ENCODE measurements at regions not wholly inside any gene's neighbourhood (a gene's known extent, or its start where the extent isn't known, plus 50 kb on each side); places are given as distances from the start of the nearest gene placed in this dataset.

DNA sequence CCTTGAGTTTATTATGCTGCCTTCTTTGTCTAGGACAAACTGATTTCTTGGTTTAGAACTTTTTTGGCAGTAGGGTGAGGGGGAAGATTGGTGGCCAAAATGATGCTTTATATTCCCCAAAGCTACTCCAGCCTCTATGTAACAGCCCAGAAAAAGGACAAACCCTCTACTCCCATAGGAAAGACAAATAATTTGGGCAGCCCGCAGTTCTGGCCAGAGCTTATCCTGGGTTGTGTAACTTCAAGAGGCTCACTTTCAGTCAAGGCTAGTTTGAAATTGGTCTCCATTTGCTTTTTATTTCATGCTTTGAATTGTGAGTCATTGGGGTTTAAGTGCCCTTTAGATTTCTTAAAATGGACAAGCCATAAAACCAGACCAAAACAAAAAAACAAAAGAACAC, 142.3 kb downstream of the OLFM4 start:
- no peaks in the 10 kb centered on the region for H3K23me2 ChIP-seq (ENCODE audit: insufficient read length, low read depth, low read length, poor library complexity, severe bottlenecking)
- H2BK12ac ChIP-seq (ENCODE audit: insufficient read length, low read depth, low read length): no peak overlapping the region
- no peak overlapping the region for H3K4me2 ChIP-seq (ENCODE audit: insufficient read depth, insufficient read length, low read length)
- no peak overlapping the region for H2BK20ac ChIP-seq (ENCODE audit: low read depth, low read length, poor library complexity, severe bottlenecking)
- H3K27ac ChIP-seq (ENCODE audit: insufficient read length, low read depth, low read length): no peak overlapping the region
- H3T11ph ChIP-seq (ENCODE audit: low read length): no peak overlapping the region
- no peaks in the 10 kb centered on the region for H3K9me3 ChIP-seq (ENCODE audit: control insufficient read depth, low read depth, low read length)
- H2BK15ac ChIP-seq (ENCODE audit: low read depth, low read length): no peak overlapping the region
- H4K20me1 ChIP-seq (ENCODE audit: control insufficient read depth, insufficient read depth, insufficient read length): no peaks in the 10 kb centered on the region
- H3K4me3 Mint-ChIP-seq: no peak overlapping the region
- no peak overlapping the region for H3K4ac ChIP-seq (ENCODE audit: low read depth, low read length)
- no peak overlapping the region for H3K18ac ChIP-seq (ENCODE audit: insufficient read length, low read depth, low read length)
- no peak overlapping the region for H3K27ac Mint-ChIP-seq
- H4K8ac ChIP-seq (replicated peaks; ENCODE audit: insufficient read length, low read depth, low read length): no peak overlapping the region
- peaks cover 0 to 3% of the 10 kb centered on the region in 2 experiments; a peak in 2 of 5 replicates for H3K9me3 Mint-ChIP-seq
- H3K27me3 Mint-ChIP-seq (ENCODE audit: low read depth): peaks cover 5% of the 10 kb centered on the region
- H3K4me1 ChIP-seq (ENCODE audit: insufficient read depth, low read length): no peaks in the 10 kb centered on the region
- H3K79me2 ChIP-seq (ENCODE audit: insufficient read depth, low read length): no peaks in the 10 kb centered on the region
- H2AFZ ChIP-seq (ENCODE audit: low read length): no peak overlapping the region
- no peak overlapping the region for H3K56ac ChIP-seq (ENCODE audit: insufficient read length, low read depth, low read length)
- TF ChIP-seq, protein P1, sequence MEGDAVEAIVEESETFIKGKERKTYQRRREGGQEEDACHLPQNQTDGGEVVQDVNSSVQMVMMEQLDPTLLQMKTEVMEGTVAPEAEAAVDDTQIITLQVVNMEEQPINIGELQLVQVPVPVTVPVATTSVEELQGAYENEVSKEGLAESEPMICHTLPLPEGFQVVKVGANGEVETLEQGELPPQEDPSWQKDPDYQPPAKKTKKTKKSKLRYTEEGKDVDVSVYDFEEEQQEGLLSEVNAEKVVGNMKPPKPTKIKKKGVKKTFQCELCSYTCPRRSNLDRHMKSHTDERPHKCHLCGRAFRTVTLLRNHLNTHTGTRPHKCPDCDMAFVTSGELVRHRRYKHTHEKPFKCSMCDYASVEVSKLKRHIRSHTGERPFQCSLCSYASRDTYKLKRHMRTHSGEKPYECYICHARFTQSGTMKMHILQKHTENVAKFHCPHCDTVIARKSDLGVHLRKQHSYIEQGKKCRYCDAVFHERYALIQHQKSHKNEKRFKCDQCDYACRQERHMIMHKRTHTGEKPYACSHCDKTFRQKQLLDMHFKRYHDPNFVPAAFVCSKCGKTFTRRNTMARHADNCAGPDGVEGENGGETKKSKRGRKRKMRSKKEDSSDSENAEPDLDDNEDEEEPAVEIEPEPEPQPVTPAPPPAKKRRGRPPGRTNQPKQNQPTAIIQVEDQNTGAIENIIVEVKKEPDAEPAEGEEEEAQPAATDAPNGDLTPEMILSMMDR (conservative IDR thresholded peaks at IDR 0.05): no peak
- WGBS (ENCODE audit: extremely low coverage, insufficient read length, low lambda C conversion rate): no CpG with 5 or more reads among the region's 1 CpG
- no peaks in the 10 kb centered on the region; a peak in 1 of 7 replicates for H3K36me3 Mint-ChIP-seq (ENCODE audit: insufficient read depth in 1 of 3, low read depth in 3 of 3)
- no peak for DNase-seq
- no peak overlapping the region for H2BK5ac ChIP-seq (ENCODE audit: insufficient read length, low read length)
- H3K4me1 Mint-ChIP-seq: peaks cover 3 to 13% of the 10 kb centered on the region in 2 experiments
- H4K91ac ChIP-seq (ENCODE audit: insufficient read length, low read depth, low read length): no peak overlapping the region
- no peak overlapping the region for H4K5ac ChIP-seq (ENCODE audit: insufficient read length, low read depth, low read length)
- H3K14ac ChIP-seq (ENCODE audit: insufficient read depth, low read length): no peak overlapping the region
- H2BK120ac ChIP-seq (ENCODE audit: low read depth, low read length, poor library complexity, severe bottlenecking): no peak overlapping the region
- no peak overlapping the region for H2AK5ac ChIP-seq (ENCODE audit: insufficient read length, low read length)
- H3K23ac ChIP-seq (ENCODE audit: insufficient read length, low read depth, low read length): no peak overlapping the region
- H3K9ac ChIP-seq (ENCODE audit: extremely low read depth, insufficient read length, low read length): no peak overlapping the region
- no peaks in the 10 kb centered on the region for H3K27me3 ChIP-seq (ENCODE audit: insufficient read depth, low read length)
- H3K79me1 ChIP-seq (ENCODE audit: insufficient read depth, low read depth, low read length, poor library complexity, severe bottlenecking): no peaks in the 10 kb centered on the region

All from H9 (cell line).